ENCODE measurements at regions not wholly inside any gene's neighbourhood (a gene's known extent, or its start where the extent isn't known, plus 50 kb on each side); places are given as distances from the start of the nearest gene placed in this dataset.
"Not testable (repeated sequence)": the region's sequence is repeated elsewhere in the genome, so short reads cannot be mapped to it uniquely, and the experiment has no call there.

DNA sequence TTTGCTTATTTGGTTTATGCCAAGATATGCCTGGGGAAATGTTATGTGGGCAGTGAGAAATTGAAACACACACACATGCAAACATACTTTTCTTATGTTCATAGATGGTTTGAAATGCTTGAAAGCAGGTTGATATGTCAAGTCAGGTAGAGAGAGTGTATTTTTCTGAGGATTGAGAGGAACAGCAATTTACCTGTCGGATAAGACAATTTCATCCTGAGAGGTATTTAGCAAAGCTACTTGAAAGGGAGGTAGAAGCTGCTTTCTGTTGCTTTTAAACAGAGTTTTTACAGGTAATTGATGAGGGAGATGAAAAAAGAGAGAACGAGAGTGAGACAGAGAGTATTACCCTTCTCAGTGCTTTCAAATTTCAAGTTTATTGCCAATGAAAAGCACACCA is 854.3 kb downstream of the CDH8 start:
- DNase-seq (ENCODE audit: low read depth in 2 of 2) = no peak

DNA sequence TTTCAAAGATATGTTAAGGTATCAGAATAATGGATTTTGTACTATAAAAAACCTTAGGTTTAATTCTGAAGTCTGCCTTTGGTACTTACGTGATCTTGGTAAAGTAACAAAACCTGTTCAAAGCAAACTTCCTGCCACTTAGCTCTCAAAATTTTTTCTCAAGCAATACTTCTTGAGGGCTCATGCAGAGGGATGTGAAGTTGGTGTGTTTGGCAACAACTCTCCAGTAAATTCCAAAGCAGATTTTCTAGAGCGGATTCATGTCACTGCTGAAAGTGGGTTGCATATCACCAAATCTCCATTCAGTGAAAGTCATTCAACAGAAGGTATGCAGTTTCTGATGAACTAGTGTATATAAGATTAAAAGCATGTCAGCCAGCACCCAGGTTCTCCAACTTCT is 856.7 kb downstream of the CDH8 start:
- DNase-seq (ENCODE audit: low read depth in 2 of 2) = no peak

DNA sequence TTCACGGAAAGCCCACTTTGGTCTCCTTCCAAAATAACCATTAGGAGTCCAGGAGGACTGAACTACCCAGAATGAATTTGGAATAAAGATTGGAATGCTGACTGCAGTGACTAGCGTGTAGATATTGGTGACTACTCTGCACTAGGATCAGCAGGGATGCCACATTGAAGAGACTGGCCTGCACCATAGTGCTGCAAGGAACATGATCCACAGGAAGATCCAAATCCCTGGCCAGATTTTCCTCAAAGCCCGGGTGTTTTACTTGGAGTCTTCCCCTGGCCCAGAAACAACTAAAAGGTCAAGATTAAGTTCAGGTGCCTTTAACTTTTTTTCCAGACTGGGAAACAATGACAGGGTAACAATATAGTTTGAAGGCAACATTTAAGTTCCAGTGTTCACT is 870.4 kb downstream of the CDH8 start:
- DNase-seq (ENCODE audit: low read depth in 2 of 2) = no peak

DNA sequence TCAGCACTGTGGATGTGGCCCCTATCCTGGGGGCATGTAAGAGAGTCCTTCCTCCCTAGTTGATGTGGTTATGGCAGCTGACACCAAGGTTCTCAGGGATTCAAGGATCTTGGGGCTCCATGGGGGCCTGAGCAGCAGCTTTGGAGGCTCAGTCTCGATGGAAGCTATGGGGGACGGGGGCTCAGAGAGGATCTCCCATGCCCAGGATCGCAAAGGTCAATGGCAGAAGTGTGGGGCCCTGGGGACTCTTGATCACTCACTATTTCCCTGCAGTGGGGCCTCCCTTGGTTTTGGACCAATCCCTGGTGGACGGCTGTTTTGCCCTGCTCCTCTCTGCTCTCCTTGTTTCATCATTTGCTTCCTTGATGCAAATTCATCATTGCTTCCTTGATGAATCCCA is 885.9 kb downstream of the CDH8 start:
- no peak for DNase-seq (ENCODE audit: low read depth in 2 of 2)

DNA sequence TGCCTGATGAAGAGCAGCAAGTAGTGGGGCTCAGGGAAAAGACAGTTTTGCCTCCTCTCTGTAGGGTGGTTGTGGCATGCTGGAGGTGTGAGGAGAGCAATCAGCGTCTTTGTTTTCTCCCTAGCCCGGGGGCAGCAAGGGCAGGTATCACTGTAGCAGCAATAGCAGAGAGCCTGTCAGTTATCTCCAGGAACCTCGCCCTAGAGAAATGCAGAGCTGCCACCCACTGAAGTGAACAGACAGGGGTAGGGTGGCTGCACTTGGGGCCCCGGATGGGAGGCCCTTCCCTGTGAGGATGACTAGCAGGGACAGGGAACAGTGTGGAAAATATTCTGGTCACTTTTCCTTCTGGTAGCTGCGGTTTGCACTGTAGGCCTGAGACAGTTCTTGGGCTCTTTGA is 886.5 kb downstream of the CDH8 start:
- no peak for DNase-seq (ENCODE audit: low read depth in 2 of 2)

DNA sequence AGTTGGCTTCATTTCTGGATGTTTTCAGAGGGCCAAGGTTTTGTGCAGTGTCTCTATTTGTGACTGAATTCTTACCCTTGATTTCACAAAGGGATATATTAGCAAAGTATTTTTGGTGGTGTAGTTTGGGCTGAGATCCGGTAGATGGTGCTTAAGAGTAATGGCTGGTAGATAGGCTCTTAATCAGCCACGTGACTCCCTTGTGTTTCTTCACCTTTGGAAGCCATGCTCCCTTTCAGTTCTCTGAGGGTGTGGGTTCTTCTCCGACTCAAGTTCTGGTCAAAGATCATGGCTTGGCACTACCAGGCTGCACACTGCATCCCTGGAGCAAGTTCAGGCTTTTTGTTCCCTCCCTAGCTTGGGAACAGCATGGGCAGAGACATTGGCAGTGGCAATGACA is 887.3 kb downstream of the CDH8 start:
- DNase-seq (ENCODE audit: low read depth in 2 of 2) = no peak

DNA sequence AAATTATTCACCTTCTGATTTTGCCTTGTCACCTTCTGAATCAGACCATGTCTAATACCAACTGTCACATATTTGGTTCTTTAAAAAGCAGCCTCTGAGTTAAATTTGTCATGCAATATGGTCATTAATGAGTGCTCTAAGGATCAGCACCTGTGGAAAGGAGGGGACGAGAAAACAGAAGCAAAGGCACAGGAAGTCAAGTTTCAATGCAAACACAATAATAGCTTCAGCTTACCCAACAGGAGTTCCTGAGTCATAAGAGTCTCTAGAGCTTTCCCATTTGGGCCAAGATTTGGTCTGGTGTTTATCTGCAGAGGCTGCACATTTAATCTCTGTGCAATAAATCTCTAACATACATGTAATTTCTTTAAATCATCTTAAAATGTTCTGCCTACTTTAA is 889.8 kb downstream of the CDH8 start:
- no peak for DNase-seq (ENCODE audit: low read depth in 2 of 2)

DNA sequence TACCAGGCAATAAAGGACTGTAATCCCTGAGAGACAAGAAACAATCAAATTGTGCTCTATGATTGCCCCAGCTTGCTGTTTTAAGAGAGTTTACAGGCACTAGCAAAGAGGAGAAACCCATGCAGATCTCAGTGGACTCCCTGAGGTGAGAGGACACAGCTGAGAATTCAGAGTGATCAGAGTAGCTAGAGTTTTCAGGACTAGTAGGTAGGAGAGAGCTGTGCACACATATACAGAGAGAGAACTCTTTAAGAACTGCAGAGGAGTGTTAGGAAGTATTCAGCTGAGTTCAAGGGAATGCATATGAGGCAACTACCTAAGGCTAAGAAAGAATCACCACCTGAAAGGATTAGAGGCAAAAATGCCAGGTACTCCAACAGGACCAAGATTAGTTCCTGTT is 904.8 kb downstream of the CDH8 start:
- no peak for DNase-seq (ENCODE audit: low read depth in 2 of 2)

DNA sequence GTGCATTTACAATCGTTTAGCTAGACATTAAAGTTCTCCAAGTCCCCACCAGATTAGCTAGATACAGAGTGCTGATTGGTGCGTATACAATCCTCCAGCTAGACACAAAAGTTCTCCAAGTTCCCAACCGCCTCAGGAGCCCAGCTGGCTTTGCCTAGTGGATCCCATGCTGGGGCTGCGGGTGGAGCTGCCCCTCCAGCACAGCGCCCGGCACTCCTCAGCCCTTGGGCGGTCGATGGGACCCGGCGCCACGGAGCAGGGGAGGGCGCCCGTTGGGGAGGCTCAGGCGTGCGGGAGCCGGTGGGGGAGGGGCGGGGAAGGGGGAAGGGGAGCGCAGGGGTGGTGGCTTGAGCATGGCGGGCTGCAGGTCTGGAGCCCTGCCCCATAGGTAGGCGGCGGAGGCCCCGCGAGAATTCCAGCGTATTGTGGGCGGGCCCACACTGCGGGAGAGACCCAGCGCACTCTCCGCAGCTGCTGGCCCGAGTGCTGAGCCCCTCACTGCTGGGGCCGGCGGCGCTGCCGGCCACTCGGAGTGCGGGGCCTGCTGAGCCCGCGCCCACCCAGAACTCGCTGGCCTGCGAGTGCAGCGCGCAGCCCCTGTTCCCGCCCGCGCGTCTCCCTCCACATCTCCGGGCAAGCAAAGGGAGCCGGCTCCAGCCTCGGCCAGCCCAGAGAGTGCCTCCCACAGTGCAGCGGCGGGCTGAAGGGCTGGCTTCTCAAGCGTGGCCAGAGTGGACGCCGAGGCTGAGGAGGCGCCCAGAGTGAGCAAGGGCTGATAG is 907.5 kb downstream of the CDH8 start:
- no peak for DNase-seq (ENCODE audit: low read depth in 2 of 2)

DNA sequence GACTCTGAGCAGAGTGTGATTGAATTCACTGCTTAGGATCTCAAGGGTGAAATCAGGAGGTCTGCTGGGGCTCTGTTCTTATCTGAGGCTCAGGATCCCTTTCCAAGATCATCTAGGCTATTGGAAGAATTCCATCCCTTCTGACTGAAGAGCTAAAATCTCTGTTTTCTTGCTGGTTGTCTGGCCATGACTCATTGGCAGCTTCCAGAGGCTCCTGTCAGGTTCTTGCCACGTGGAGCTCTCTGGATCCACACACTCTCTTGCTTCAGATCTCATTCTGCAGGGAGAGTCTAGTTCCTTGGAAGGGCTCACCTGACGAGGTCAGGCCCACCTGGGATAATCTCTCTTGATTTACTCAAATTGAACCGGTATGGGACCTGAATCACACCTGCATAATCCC is 930.7 kb downstream of the CDH8 start:
- no peak for DNase-seq (ENCODE audit: low read depth in 2 of 2)

DNA sequence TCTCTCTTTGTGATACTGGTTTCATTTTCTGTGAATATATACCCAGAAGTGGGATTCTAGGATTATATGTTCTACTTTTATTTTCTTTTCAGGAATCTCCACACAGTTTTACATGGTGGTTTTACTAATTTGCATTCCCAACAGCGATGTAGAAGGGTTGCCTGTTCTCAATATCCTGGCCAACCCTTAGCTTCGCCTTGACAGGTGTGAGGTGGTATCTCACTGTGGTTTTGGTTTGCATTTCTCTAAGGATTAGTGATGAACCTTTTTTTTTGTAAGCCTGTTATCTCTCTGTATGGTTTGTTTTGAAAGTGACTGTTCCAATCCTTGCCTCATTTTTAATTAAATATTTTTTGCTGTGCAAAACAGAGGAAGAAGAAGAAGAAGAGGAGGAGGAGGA is 937.7 kb downstream of the CDH8 start:
- DNase-seq (ENCODE audit: low read depth in 2 of 2) = no peak

DNA sequence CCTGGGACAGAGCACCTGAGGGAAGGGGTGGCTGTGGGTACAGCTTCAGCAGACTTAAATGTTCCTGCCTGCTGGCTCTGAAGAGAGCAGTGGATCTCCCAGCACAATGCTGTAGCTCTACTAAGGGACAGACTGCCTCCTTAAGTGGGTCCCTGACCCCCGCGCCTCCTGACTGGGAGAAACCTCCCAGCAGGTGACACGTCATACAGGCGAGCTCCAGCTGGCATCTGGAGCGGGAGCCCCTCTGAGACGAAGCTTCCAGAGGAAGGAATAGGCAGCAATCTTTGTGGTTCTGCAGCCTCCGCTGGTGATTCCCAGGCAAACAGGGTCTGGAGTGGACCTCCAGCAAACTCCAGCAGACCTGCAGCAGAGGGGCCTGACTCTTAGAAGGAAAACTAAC is 944.9 kb downstream of the CDH8 start:
- DNase-seq (ENCODE audit: low read depth in 2 of 2) = not testable (repeated sequence)

DNA sequence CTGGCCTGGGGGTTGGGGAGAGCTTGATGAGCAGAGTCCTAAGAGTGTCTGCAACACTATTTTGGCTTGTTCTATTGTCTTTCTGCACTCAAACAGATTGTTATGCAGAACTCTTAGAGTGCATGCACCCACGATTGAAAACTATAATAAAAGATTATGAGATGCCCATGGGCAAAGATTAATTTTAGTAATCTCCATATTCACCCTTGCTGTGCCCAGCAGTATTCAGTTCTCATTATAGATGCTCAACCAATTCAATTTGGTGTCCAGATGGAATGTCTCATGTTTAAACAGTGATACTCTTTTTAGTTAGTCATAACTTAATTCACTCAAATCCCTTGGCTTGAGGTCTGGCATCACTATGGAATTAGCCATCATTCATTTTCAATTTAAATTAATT is 952.5 kb downstream of the CDH8 start:
- no peak for DNase-seq (ENCODE audit: low read depth in 2 of 2)

DNA sequence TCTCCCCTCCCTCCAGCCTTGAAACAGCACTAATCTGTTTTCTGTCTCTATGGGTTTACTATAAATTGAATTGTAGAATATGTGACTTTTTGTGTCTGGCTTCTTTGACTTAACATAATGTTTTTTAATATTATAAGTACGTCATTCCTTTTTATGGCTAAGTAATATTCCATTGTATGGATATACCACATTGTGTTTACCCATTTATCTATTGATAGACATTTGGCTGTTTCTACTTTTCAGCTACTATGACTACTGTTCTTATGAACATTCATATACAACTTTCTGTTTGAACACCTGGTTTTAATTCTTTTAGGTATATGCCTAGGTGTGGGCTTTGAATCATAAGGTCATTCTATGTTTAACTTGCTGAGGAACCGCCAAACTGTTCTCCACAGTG is 961.9 kb downstream of the CDH8 start:
- DNase-seq (ENCODE audit: low read depth in 2 of 2) = no peak

DNA sequence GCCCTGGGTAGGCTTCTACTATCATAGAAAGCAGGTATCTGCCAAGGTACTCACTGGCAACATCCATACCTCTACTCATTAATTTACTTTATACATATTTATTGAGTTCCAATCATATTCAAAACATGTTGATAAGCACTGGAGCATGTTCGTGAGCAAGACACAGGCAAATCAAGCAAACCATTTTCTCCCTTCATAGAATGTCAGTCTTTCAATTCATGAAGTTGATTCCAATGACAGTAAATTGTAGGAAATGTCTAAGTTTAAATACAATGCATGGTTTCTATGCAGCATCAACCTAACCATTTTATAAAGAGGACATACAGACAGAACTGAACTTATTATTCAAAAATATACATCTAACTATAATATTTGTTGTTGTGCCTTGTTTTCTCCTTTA is 978.6 kb downstream of the CDH8 start:
- DNase-seq (ENCODE audit: low read depth in 2 of 2) = no peak

DNA sequence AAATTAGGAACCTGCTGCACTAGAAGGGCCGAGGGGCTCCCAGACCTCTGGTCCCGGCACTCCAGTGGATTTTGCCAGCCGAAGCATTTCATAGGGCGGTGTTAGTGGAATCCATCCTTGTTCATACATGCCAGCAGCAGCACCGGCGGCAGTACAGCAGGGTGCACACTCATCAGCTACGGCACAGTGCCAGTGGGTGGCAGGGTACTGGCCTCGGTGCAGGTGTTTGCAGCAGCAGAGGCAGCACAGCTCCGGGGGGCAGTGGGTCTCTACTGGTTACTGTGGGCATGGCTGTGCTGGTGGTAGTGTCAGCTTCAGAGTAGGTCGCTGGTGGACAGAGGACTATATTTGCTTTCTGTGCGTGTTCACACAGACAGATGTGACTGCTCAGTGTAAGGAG is 985.7 kb downstream of the CDH8 start:
- no peak for DNase-seq (ENCODE audit: low read depth in 2 of 2)

DNA sequence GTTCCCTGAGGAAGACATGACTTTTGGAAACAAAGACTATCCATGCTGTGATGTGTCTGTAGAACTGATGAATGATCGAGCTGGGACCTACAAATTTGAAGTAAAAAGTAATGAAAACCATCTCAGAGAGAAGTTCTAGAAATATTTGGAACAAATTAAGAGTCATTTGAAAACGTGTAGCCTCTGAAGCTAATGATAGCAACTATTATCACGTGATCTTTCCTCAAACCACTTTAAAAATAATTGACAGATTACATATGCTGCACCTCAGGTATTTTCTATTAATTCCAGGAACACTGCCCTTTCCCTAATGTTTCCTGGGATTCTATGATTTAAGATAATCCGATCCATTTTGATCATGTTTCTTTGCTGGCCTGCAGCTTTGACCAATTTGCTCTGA is 990.3 kb downstream of the CDH8 start:
- no peak for DNase-seq (ENCODE audit: low read depth in 2 of 2)

DNA sequence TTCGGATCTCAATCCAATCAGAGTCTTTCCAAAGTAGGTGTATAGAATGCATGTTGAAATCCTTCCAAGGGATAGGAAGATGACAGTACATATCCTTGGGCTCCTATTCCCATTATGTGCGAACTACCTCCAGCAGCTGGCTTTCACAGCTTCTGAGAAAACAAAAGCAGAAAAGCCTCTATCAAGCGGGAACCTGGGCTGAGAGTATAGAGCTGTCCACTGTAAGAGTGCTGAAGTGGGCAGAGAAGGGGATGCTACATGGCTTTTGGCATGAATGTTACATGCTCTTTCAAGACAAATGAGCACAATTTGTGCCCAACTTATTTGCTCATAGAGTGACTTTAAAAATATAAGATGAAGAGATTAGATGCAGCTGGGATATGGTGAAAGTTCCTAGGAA is 993.5 kb downstream of the CDH8 start:
- no peak for DNase-seq (ENCODE audit: low read depth in 2 of 2)

DNA sequence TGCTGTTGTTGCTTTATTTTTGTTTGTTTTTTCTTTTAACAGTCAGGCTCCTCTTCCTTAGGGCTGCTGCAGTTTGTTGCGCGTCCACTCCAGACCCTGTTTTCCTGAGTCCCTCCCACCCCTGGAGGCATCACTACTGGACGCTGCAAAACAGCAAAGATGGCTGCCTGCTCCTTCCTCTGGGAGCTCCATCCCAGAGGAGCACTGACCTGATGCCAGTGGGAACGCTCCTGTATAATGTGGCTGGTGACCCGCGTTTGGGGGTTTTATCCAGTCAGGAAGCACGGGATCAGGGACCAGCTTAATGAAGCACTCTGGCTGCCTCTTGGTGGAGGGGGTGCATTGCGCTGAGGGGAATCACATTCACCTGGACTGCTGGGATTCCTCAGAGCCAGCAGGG is 1005.6 kb downstream of the CDH8 start:
- no peak for DNase-seq (ENCODE audit: low read depth in 2 of 2)

DNA sequence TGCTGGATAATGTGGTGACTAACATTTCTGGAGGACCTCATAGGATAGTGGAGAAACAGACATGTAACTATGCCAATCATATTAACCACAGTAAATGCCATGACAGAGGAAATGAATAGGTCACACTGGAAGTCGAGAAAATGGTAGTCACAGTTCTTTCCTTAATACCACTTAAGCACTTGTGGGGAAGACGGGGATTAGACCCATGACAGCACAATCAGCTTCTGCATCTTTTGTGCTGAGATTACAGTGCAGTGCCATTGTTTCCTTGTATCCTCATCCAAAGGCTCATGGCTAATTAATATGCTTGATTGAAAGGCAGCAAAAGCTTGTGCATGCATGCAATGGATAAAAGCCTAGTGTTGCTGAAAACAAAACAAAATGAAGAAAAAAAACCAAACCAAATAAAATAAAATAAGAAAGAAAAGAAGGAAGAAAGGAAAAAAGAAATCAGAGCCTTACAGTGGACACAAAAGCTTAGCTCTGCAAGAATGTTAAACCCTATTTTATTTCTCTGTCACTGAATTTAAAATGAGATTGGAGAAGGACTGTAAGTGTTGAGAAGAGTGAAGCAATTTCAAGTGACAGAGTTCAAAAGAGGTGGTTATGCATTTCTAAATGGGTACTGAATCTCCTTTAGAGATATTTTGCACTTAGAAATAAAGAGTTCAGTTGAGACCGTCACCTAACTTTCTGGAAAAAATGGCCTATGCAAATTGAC is 1011.9 kb downstream of the CDH8 start:
- no peak for DNase-seq (ENCODE audit: low read depth in 2 of 2)

DNA sequence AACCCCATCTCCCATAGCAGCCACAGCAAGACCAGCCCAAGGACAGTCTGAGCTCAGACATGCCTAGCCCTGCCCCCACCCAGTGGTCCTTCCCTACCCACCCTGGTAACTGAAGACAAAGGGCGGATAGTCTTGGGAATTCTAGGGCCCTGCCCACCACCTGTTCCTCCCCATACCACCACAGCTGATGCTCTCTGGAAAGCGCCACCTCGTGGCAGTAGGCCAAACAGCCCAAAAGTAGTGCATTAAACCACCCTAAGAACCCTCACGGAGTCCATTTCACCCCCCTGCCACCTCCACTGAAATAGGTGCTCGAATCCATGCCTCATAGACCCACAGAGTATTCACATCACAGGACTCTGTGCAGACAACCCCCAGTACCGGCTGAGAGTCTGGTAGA is 1021.4 kb downstream of the CDH8 start:
- DNase-seq (ENCODE audit: low read depth in 2 of 2) = no peak

DNA sequence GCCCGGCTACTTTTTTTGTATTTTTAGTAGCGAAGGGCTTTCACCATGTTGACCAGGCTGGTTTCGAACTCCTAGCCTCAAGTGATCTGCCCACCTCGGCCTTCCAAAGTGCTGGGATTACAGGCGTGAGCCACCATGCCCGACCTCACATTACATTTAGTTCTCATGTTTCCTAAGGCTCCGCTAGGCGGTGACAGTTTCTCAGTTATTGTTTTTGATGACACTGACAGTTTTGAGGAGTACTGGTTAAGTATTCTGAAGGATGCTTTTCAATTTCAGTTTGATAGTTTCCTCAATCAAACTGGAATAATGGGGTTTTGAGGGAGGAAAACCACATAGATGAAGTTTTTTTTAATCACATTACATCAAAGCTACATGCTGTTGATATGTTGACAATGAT is 1028.5 kb downstream of the CDH8 start:
- DNase-seq (ENCODE audit: low read depth in 2 of 2) = no peak

DNA sequence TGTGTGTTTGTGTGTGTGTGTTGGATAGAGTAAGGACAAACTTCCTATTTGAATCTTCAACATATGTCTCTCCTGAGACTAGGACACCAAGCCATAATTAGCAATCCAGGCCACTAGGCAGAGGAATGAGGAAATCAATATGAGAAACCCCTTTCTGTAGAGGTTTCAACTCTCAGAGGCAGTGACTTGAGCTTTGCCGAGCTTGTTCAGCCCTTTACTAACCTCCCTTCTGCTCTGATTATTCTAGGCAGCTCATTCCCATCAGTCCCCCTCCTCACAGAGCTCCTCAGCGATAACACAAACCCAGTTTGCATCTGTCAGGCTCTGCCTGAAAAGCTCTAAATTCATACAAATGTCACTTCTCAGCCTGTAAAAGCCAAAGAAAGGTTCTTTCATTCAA is 1030.3 kb downstream of the CDH8 start:
- no peak for DNase-seq (ENCODE audit: low read depth in 2 of 2)
